NCI-H128 (cell line): ENCODE measurements at regions not wholly inside any gene's neighbourhood (a gene's known extent, or its start where the extent isn't known, plus 50 kb on each side); places are given as distances from the start of the nearest gene placed in this dataset.

Experiments
- DNase-seq: peaks from one replicate; lab custom pipeline; 2025; ENCODE audit not compliant: unreplicated experiment; lab: John Stamatoyannopoulos, UW

- no peak for DNase-seq
These were observed 508.7 kb upstream of the TENM4 start for GRCh38 chr11:79949574-79949973.

- no peak for DNase-seq
These were observed 501.8 kb upstream of the TENM4 start for GRCh38 chr11:79942646-79943045.

- no peak for DNase-seq
These were observed 501.3 kb upstream of the TENM4 start for GRCh38 chr11:79942090-79942489.

GRCh38 chr11:79940974-79941735 is 500.3 kb upstream of the TENM4 start:
- DNase-seq, result no peak

GRCh38 chr11:79940165-79940564 is 499.3 kb upstream of the TENM4 start:
- no peak for DNase-seq

GRCh38 chr11:79939111-79939510 is 498.3 kb upstream of the TENM4 start:
- no peak for DNase-seq

GRCh38 chr11:79937676-79938334 is 497.0 kb upstream of the TENM4 start:
- DNase-seq, result no peak

GRCh38 chr11:79932612-79933011 is 491.8 kb upstream of the TENM4 start:
- no peak for DNase-seq

GRCh38 chr11:79931692-79932091 is 490.9 kb upstream of the TENM4 start:
- DNase-seq, result no peak

GRCh38 chr11:79926707-79927106 is 485.9 kb upstream of the TENM4 start:
- DNase-seq, result no peak

GRCh38 chr11:79925570-79925969 is 484.7 kb upstream of the TENM4 start:
- DNase-seq, result no peak

- DNase-seq, result no peak
These were observed 481.8 kb upstream of the TENM4 start for GRCh38 chr11:79922641-79923040.

- DNase-seq, result no peak
These were observed 479.6 kb upstream of the TENM4 start for GRCh38 chr11:79920480-79920879.

GRCh38 chr11:79919350-79919749 is 478.5 kb upstream of the TENM4 start:
- no peak for DNase-seq

- no peak for DNase-seq
These were observed 478.0 kb upstream of the TENM4 start for GRCh38 chr11:79918846-79919245.

- DNase-seq, result no peak
These were observed 465.3 kb upstream of the TENM4 start for GRCh38 chr11:79906164-79906563.

GRCh38 chr11:79902493-79902892 is 461.7 kb upstream of the TENM4 start:
- DNase-seq, result no peak

- no peak for DNase-seq
These were observed 457.1 kb upstream of the TENM4 start for GRCh38 chr11:79897896-79898295.

- DNase-seq, result no peak
These were observed 455.4 kb upstream of the TENM4 start for GRCh38 chr11:79896258-79896657.

GRCh38 chr11:79894111-79894510 is 453.3 kb upstream of the TENM4 start:
- no peak for DNase-seq

GRCh38 chr11:79890272-79890671 is 449.4 kb upstream of the TENM4 start:
- DNase-seq, result no peak

- DNase-seq, result no peak
These were observed 424.1 kb upstream of the TENM4 start for GRCh38 chr11:79864882-79865281.

GRCh38 chr11:79860336-79860735 is 419.5 kb upstream of the TENM4 start:
- no peak for DNase-seq
